HG03469 (cell line): ENCODE measurements at regions not wholly inside any gene's neighbourhood (a gene's known extent, or its start where the extent isn't known, plus 50 kb on each side); places are given as distances from the start of the nearest gene placed in this dataset.
"Not testable (repeated sequence)": the region's sequence is repeated elsewhere in the genome, so short reads cannot be mapped to it uniquely, and the experiment has no call there.

ENCODE experiments used
- ATAC-seq: cut with Tn5 transposase; IDR thresholded peaks from one replicate; pipeline ENCODE4 v1.9.1; 2021; ENCODE audit warnings: mild to moderate bottlenecking, moderate library complexity, moderate number of reproducible peaks; ENCODE audit not compliant: unreplicated experiment

DNA sequence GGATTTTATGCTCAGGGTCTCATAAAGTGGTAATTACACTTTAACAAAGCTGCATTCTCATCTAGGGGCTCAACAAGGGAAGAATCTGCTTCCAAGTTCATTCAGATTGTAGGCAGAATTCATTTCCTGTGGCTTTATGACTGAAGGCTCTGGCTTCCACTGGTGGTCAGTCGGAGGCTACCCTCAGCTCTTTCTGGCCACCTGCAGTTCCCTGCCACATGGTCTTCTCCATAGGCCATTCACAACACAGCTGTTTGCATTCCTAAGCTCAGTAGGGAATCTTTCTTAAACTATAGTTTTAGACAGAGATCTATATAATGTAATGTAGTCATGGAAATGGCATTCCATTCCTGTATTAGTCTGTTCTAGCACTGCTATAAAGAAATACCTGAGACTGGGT lies 973.0 kb upstream of the SLIT2 start:
- no peak for ATAC-seq

DNA sequence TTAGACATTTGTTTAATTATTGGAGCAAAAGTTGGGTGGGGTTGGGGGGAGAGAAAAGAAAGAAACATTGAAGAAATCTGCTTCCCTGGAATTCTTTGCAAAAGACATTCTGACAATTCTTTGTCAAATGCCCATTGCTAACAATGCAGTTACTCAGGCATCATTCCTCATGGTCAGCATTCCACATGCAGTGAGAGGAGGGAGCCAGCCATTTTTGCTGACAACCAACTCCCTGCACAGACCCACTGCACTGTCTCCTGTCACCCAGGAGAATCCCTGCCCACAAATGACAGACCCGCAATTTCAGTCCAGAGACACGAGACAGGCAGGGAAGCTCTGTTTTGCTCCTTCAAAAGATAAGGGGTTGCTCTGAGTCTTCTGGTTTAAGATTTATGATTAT lies 985.1 kb upstream of the SLIT2 start:
- no peak for ATAC-seq

GRCh38 chr4:19262467-19262866 lies 989.2 kb upstream of the SLIT2 start:
- ATAC-seq: no peak

DNA sequence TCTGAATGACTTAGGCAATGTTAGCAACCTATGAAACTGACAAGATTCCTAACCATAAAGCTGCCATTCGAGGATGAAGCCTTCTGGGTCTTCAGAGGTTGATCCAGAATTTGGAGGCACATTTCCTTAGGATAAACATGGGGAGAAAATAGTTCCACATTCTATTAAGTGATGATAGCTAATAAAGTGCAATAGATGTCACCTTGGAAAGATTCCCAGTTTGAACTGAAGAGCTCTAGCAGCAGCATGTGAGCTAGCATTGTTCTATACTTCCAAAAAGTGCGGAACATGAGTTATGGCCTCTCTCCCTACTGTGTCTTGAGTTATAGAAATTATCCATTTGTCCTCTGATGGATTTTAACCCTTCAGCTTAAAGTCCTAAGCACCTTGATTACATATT lies 991.4 kb upstream of the SLIT2 start:
- ATAC-seq: no peak

GRCh38 chr4:19259920-19260319 lies 991.8 kb upstream of the SLIT2 start:
- no peak for ATAC-seq

- no peak for ATAC-seq
Measured at GRCh38 chr4:19256823-19257222, 994.9 kb upstream of the SLIT2 start.

DNA sequence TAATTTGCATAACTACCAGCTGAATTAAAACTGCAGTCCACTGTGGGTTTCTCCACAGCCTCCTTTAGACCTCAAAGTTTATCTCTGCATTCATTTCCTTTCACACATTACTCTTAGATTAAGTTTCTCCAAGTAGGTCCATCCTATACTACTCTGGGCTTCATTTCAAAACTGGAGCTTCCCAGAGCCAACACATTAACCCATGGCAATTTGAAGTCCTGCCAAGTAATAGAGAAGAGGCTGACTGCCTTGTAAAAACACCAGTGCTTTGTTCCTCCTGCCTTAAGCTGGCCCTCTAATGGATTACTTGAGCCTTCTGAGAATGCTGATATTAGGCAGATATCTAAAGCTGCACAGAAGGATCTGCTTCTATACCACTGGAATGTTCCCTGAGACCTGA lies 997.2 kb upstream of the SLIT2 start:
- no peak for ATAC-seq

GRCh38 chr4:19248023-19248422 lies 1003.7 kb upstream of the SLIT2 start:
- no peak for ATAC-seq

DNA sequence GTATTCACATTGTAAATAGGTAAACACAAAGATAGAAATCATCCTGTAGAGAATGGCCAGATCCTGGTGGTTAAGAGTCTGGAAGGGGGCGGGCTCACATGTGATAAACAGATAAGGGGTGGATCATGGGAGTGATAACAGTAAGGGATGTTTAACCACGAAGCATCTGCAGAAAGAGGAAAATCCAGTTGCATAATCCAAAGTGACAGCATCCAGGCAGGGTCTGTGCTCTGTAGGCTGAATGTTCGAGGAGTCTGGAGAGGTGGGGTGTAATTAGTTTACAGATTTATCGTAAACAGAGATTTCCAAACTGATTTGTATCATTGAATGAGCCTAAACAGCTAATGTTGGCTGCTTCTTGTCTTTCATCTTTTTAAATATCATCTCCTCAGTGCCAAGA lies 1009.8 kb upstream of the SLIT2 start:
- ATAC-seq: no peak

DNA sequence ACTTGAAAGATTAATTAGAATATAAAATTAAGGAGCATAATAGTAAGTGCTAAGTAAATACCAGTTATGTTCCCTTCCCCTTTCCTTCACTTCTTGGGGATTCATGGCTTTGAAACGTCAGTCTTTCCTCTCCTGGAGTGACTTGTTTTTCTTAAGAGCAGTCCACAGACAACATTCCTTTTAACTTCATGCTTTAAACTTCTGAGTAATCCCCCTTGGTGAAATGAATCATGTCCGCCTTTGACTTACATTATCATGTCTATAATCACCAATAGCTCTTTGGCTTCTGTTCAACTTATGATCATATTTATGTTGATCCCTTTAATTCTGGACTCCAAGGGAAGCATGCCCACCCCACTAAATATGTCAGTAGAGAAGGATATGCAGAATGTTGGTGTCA lies 1012.1 kb upstream of the SLIT2 start:
- no peak for ATAC-seq

GRCh38 chr4:19236473-19236872 lies 1015.2 kb upstream of the SLIT2 start:
- ATAC-seq: no peak

DNA sequence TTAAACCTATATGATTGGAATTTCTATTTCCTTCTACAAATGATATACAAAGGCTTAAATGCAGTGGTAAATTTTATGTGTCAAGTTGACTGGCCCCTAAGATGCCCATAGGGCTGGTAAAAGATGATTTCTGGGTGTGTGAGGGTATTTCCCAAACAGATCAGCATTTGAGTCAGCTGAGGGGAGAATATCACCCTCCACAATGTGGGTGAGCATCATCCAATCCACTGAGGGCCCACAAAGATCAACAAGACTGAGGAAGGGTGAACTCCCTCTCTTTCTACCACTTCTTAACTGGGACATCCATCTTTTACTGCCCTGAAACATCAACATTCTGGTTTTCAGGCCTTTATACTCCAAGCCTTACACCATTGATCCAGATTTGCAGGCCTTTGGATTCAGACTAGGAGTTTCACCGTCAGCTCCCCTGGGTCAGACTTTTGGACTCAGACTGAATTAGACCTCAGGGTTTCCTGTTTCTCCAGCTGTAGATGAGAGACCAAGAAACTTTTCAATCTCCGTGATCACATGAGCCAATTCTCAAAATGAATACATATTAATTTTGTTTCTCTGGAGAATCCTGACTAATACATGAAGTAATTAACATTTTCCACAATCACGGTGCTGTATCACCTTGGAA lies 1020.7 kb upstream of the SLIT2 start:
- ATAC-seq: no peak

DNA sequence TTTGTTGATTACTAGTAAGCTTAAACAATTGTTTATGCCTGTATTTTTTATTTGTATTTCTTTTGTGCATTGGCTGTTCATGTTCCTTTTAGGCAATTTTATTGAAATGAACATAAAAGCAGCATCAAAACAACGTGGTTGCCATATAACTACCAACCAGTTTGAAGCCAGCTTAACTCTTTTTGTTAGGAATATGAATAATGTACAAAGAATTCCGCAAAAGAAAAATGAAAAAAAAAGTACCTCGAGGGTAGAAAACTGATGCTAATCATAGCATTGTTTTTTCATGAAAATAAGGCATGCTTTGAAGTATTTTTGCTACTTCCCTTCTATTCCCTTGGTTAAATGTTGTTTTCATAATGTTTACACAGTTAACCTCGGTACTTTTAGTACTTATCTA lies 1024.0 kb upstream of the SLIT2 start:
- no peak for ATAC-seq

DNA sequence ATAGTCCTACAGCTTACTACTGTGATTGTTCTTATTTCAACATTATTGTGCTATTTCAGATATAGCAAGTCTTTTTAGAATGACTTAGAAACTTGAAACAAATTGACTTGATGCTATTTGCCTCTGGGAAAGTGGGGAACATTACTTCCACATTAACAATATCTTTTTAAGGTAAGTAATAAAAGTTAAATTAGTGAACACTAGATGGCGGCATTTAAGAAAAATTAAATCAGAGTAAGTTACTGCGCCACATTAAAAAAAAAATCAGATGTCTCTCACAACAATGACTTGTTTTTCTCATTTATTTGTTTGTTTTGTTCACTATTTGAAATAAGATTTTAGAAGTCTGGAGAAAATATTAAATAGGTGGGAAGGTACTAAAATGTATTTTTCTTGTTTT lies 1026.9 kb upstream of the SLIT2 start:
- no peak for ATAC-seq

- no peak for ATAC-seq
Measured at GRCh38 chr4:19216476-19216875, 1035.2 kb upstream of the SLIT2 start.

- ATAC-seq: no peak
Measured at GRCh38 chr4:19214591-19215186, 1037.0 kb upstream of the SLIT2 start.

DNA sequence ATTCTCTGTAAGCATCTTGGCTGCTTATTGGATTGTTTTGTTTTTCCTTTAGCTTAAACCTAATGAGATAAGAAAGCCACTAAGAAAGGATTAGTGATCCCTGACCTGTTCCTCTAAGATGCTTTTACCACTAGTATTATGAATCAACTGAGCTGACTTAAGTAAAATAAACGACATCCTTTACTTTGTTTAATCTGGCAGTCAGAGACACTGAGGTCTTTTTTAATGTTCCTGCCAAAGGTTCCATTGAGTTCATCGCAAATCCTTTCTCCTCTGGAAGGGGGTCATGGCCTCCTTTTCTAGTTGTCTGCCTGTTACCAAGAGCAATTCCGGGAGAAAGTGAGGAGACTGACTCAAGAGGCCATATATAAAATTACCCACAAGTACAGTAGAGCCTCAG lies 1038.3 kb upstream of the SLIT2 start:
- no peak for ATAC-seq

- ATAC-seq: no peak
Measured at GRCh38 chr4:19205853-19206252, 1045.9 kb upstream of the SLIT2 start.

DNA sequence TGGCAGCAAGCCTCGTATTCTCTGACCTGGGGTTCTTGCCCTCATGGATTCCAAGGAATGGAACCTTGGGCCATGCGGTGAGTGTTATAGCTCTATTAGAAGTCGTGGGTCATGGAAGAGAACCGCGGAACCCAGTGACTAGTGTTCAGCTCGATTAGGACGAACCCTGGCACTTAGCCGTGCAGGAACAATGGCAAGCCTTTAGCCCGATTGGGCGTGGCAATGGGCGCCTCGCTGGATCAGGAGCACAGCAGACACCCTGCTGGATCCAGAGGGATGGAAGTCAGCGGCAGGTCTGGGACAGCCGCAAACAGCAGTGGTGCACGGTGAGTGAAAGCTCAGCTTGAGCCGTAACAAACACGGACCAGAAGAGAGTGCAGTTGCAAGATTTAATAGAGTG lies 1053.9 kb upstream of the SLIT2 start:
- not testable (repeated sequence) for ATAC-seq

GRCh38 chr4:19195696-19196095 lies 1056.0 kb upstream of the SLIT2 start:
- ATAC-seq: no peak

DNA sequence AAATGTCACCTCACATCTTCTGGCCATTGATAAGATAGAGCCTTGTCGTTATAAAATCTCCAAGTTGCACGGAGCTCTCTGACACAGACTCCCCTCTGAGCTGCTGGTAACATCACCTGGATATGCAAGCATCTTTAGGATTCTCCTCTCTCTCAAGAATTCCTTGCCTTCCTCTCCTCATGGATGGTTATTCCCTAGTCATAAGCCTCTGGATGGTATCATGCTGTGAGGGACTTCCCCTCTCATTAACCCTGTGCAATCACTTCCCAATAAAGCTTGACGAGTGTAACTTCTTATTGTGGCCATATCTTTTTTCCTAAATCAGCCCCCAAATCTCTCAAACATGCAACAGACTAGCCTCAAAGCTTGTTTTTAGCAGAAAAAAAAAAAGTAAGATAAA lies 1057.0 kb upstream of the SLIT2 start:
- no peak for ATAC-seq

- no peak for ATAC-seq
Measured at GRCh38 chr4:19193274-19193981, 1058.3 kb upstream of the SLIT2 start.
